Smooth muscle cell (in vitro differentiated cells): ENCODE measurements at regions not wholly inside any gene's neighbourhood (a gene's known extent, or its start where the extent isn't known, plus 50 kb on each side); places are given as distances from the start of the nearest gene placed in this dataset.

Experiments
- DNase-seq: peaks from one replicate; lab custom pipeline; 2025; ENCODE audit not compliant: unreplicated experiment; lab: John Stamatoyannopoulos, UW
- H2AFZ ChIP-seq: fragments of 200-600 bp; sonication (generic); 2 replicates; pipeline ENCODE4 v1.6.0; 2016; ENCODE audit warnings: antibody characterized with exemption, low read depth, mild to moderate bottlenecking
- H3F3A ChIP-seq: fragments of 200-600 bp; sonication (generic); 2 replicates; pipeline ENCODE4 v1.6.0; 2017; ENCODE audit warnings: antibody characterized with exemption, low read depth
- H3K27ac ChIP-seq: fragments of 200-600 bp; sonication (generic); 2 replicates; pipeline ENCODE4 v1.5.1; 2016; ENCODE audit warnings: low read depth, mild to moderate bottlenecking
- H3K27me3 ChIP-seq: fragments of 200-600 bp; sonication (generic); 2 replicates; pipeline ENCODE4 v1.6.1; 2016; ENCODE audit warnings: low read depth, mild to moderate bottlenecking
- H3K36me3 ChIP-seq: fragments of 200-600 bp; sonication (generic); 2 replicates; pipeline ENCODE4 v1.5.1; 2016; ENCODE audit warnings: low read depth
- H3K4me1 ChIP-seq: fragments of 200-600 bp; sonication (generic); 2 replicates; pipeline ENCODE4 v1.5.1; 2016; ENCODE audit warnings: low read depth
- H3K4me2 ChIP-seq: fragments of 200-600 bp; sonication (generic); 2 replicates; pipeline ENCODE4 v1.6.0; 2016; ENCODE audit warnings: mild to moderate bottlenecking
- H3K4me3 ChIP-seq: fragments of 200-600 bp; sonication (generic); 2 replicates; pipeline ENCODE4 v1.5.1; 2016; ENCODE audit warnings: mild to moderate bottlenecking
- H3K79me2 ChIP-seq: fragments of 200-600 bp; sonication (generic); 2 replicates; pipeline ENCODE4 v1.6.0; 2016; ENCODE audit warnings: low read depth, mild to moderate bottlenecking
- H3K9ac ChIP-seq: fragments of 200-600 bp; sonication (generic); 2 replicates; pipeline ENCODE4 v1.6.0; 2016; ENCODE audit warnings: low read depth
- H3K9me3 ChIP-seq: fragments of 200-600 bp; sonication (generic); replicated peaks from 2 replicates; pipeline ENCODE4 v1.5.1; 2016; ENCODE audit warnings: low read depth
- H4K20me1 ChIP-seq: fragments of 200-600 bp; sonication (generic); 2 replicates; pipeline ENCODE4 v1.6.0; 2016; ENCODE audit warnings: low read depth
- WGBS: methylation state at CpG from one replicate; pipeline ENCODE4 v1.1.7; 2016; ENCODE audit warnings: low lambda C conversion rate; 5-methylcytosine and 5-hydroxymethylcytosine counted together
- TF ChIP-seq, protein P1 (sequence below): fragments of 200-600 bp; sonication (generic); IDR thresholded peaks from 2 replicates; pipeline ENCODE4 v1.5.1; 2017; ENCODE audit warnings: borderline replicate concordance, mild to moderate bottlenecking, antibody characterized with exemption; ENCODE audit not compliant: insufficient read depth, poor library complexity, severe bottlenecking

- Histone ChIP-seq H3K36me3 (no peaks in the 10 kb centered on the region), H2AFZ (no peak overlapping the region)
- no peak for DNase-seq
These were observed 324.1 kb upstream of the PCDH9 start for GRCh38 chr13:67554286-67554685.

DNA sequence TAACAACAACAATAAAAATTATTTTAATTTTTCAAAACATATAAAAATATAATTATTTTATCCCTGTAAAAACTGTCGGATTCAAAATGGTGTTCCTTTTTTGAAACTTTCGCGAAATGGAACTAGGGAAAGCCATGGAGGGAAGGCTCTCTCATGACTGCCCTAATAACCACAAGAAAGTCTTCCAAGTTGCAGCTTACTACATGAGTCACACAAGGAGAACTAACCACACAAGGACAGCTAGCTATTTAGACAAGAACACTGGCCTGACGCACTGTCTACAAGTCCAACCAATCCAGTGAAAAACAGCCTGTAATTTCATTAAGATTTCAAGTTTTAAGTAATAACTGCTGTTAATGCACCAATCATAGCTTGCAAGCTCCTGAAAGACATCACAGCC is 319.2 kb upstream of the PCDH9 start:
- Histone ChIP-seq H3K36me3 (no peaks in the 10 kb centered on the region), H3K4me3 (no peak overlapping the region), H3K9me3 (no peaks in the 10 kb centered on the region), H3K4me2 (peak overlapping the region; percentile 69), H3K9ac (no peak overlapping the region), H3K27me3 (no peaks in the 10 kb centered on the region), H3K79me2 (no peaks in the 10 kb centered on the region), H2AFZ (peak overlapping the region; percentile 52), H3F3A (no peaks in the 10 kb centered on the region), H3K4me1 (peaks cover 6% of the 10 kb centered on the region), H3K27ac (peak overlapping the region; percentile 78), H4K20me1 (no peaks in the 10 kb centered on the region)
- 41% methylated on average over 4 of the region's 4 CpGs for WGBS
- TF ChIP-seq, protein P1, sequence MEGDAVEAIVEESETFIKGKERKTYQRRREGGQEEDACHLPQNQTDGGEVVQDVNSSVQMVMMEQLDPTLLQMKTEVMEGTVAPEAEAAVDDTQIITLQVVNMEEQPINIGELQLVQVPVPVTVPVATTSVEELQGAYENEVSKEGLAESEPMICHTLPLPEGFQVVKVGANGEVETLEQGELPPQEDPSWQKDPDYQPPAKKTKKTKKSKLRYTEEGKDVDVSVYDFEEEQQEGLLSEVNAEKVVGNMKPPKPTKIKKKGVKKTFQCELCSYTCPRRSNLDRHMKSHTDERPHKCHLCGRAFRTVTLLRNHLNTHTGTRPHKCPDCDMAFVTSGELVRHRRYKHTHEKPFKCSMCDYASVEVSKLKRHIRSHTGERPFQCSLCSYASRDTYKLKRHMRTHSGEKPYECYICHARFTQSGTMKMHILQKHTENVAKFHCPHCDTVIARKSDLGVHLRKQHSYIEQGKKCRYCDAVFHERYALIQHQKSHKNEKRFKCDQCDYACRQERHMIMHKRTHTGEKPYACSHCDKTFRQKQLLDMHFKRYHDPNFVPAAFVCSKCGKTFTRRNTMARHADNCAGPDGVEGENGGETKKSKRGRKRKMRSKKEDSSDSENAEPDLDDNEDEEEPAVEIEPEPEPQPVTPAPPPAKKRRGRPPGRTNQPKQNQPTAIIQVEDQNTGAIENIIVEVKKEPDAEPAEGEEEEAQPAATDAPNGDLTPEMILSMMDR: no peak
- no peak for DNase-seq

More at GRCh38 chr13:67554286-67554685, 324.1 kb upstream of the PCDH9 start:
- Histone ChIP-seq H3K9ac (no peak overlapping the region), H3K4me1 (no peaks in the 10 kb centered on the region), H3K9me3 (no peaks in the 10 kb centered on the region), H3K4me3 (no peak overlapping the region), H3K4me2 (no peak overlapping the region), H3F3A (no peaks in the 10 kb centered on the region), H3K27ac (no peak overlapping the region), H3K27me3 (no peaks in the 10 kb centered on the region), H3K79me2 (no peaks in the 10 kb centered on the region), H4K20me1 (no peaks in the 10 kb centered on the region)
- TF ChIP-seq, protein P1: no peak

- no peaks in the 10 kb centered on the region for H3K27me3 ChIP-seq
- H2AFZ ChIP-seq: no peak overlapping the region
- H3K27ac ChIP-seq: no peak overlapping the region
- 41% methylated on average over 1 of the region's 1 CpG for WGBS
- H3K4me2 ChIP-seq: no peak overlapping the region
- H3K9me3 ChIP-seq: no peaks in the 10 kb centered on the region
- H3K4me3 ChIP-seq: no peak overlapping the region
- H3K4me1 ChIP-seq: no peaks in the 10 kb centered on the region
- no peaks in the 10 kb centered on the region for H3K79me2 ChIP-seq
- H3F3A ChIP-seq: no peaks in the 10 kb centered on the region
- no peaks in the 10 kb centered on the region for H3K36me3 ChIP-seq
- no peaks in the 10 kb centered on the region for H4K20me1 ChIP-seq
- H3K9ac ChIP-seq: no peak overlapping the region
- TF ChIP-seq, protein P1: no peak
- DNase-seq: no peak
These were observed 308.8 kb upstream of the PCDH9 start for GRCh38 chr13:67538906-67539305.

- Histone ChIP-seq H3K4me2 (no peak overlapping the region), H3K36me3 (no peaks in the 10 kb centered on the region), H3K9me3 (no peaks in the 10 kb centered on the region), H3K4me1 (peaks cover 14% of the 10 kb centered on the region), H3F3A (no peaks in the 10 kb centered on the region), H4K20me1 (no peaks in the 10 kb centered on the region), H3K4me3 (no peak overlapping the region), H3K79me2 (no peaks in the 10 kb centered on the region), H3K27ac (no peak overlapping the region), H2AFZ (no peak overlapping the region), H3K9ac (no peak overlapping the region), H3K27me3 (no peaks in the 10 kb centered on the region)
- 94% methylated on average over 2 of the region's 2 CpGs for WGBS
- TF ChIP-seq, protein P1: no peak
- no peak for DNase-seq
These were observed 290.8 kb upstream of the PCDH9 start for GRCh38 chr13:67520886-67521285.
